CD1c-positive myeloid dendritic cell (primary cell): ENCODE measurements at regions not wholly inside any gene's neighbourhood (a gene's known extent, or its start where the extent isn't known, plus 50 kb on each side); places are given as distances from the start of the nearest gene placed in this dataset.
"Not testable (repeated sequence)": the region's sequence is repeated elsewhere in the genome, so short reads cannot be mapped to it uniquely, and the experiment has no call there.

Source experiments
- DNase-seq: peaks from one replicate; pipeline ENCODE4 v3.0.0-alpha.2; 2016; ENCODE audit errors: extremely low spot score

DNA sequence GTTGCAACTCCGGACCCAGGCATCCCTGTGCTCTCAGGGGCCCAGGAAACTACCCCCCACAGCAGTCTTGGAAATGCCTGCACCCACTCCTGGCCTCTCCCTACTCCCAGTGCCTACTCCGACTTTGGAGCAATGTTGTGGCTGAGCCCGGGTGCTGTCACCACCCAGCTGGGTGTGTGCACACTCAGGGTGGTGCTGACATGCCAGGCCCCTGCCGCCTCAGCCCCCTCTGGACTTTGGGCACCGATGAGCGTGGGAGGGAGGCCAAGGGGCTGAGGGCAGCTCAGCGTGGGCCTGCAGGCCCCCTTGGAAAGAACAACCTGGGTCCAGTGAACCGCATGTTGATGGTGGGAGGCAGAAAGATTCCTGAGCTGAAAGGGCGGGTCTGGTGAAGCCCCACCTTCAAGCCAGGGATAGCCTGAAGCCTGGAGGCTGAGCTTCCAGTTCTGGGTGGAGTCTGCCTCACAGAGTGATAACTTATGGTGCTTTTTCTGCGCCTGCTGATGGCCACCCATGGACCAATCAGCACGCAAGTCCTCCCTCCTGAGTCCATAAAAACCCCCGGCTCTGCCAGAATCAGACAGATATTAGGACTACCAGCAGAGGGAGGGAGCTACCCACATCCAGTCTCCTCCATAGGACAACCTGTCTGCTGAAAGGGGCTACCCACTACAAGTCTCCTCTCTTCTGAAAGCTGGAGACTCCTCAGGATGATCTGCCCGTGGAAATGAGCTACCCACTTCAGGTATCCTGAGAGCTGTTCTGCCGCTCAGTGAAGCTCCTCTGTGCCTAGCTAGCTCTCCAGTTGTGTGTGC, 380.4 kb upstream of the SORCS1 start:
- no peak for DNase-seq

DNA sequence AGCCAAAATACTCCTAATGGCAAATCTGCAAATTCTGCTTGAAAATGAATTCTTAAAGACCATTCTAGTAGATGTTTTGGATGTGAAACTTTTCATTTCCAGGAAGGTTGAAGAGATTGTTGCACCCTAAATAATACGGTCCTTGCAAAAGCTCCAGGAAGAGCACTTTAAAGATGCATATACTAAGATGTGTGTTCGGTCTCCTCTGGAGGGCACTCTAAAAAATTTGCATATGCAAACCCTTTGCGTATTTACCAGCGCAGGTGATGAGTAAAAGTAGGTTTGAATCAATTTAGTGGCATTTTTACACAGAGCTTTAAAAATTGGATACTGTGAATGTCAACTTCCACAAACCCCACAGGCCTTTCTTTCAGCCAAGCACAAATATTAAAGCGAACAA, 378.1 kb upstream of the SORCS1 start:
- no peak for DNase-seq

DNA sequence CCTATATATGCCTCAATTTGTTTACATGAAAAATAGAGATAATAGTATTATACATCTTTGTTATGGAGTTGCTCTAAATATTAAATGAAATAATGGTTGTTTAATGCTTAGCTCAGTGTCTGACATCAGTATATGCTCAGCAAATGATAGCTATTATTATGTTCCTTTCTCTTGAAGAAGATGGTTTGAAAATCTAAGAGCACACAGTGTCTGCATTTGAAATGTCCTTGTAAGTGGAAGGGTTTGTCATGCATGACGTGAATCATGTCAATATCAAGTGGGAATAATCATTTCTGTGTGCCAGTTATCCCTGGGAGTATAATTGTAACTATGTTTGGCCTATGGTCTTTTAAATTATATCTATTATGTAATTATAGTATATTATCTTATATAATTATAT, 377.5 kb upstream of the SORCS1 start:
- no peak for DNase-seq

DNA sequence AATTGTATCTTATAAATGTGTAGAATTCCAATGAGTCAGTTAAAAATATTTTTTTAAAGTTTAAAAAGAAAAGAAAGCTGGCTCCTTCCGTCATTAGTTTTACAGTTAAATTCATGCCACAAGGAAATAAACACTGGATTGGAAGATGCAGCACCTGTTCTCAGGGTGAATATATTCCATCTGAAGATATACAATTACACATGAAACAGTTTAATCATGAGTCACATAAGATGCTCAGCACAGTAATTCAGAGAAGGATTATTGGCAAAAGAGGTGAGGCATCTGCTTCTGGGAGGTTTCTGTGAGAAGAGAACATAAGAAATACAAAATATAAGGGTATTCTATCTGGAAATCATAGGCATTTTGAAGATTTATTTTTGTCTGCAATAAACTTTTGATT, 376.5 kb upstream of the SORCS1 start:
- no peak for DNase-seq

- DNase-seq = no peak
Observed at GRCh38 chr10:107529350-107529749, 364.8 kb upstream of the SORCS1 start.

GRCh38 chr10:107520348-107520747, 355.8 kb upstream of the SORCS1 start:
- no peak for DNase-seq

GRCh38 chr10:107517811-107518210, 353.3 kb upstream of the SORCS1 start:
- DNase-seq = no peak

GRCh38 chr10:107516349-107516748, 351.8 kb upstream of the SORCS1 start:
- DNase-seq = no peak

DNA sequence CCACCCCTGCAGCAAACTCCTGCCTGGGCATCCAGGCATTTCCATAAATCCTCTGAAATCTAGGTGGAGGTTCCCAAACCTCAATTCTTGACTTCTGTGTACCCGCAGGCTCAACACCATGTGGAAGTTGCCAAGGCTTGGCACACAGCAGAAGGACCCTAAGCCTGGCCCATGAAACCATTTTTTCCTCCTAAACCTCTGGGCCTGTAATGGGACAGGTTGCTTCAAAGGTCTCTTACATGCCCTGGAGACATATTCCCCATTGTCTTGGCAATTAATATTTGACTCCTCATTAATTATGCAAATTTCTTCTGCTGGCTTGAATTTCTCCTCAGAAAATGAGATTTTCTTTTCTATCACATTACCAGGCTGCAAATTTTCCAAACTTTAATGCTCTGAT, 339.5 kb upstream of the SORCS1 start:
- DNase-seq = not testable (repeated sequence)

- DNase-seq = no peak
Observed at GRCh38 chr10:107502229-107502985, 337.9 kb upstream of the SORCS1 start.

DNA sequence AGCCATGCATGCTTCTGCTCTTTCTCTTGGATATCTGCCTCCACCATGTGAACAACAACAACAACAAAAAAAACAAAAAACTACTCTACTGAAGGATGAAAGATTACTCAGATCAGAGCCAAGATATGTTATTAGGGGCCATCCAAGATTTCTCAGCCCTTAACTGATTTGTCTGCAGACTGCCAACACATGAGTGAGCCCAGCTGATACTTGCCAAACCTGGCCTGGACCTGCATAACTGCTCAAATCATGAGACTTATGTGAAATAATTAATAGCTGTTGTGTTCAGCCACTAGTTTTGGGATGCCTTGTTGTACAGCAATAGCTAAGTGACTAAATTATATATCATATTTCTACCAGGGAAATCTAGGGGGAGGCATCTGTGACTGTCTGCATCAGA, 334.5 kb upstream of the SORCS1 start:
- no peak for DNase-seq

DNA sequence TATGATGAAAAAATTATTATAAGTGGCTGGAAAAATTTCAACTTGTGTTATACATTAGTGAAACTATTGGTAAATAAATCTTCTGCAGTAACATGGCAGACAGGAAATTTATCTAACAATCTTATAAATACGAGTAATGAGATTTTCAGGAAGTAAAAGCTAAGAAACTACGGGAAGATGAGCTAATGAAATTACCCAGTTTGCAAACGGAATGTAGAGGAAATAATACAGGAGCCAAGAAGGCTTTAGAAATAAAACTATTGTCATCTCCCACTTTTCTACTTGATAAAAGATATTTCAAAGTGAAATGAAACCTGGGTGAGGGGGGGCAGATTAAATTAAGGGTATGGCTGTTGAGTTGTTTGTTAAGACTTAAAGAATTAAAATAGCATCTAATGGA, 332.5 kb upstream of the SORCS1 start:
- DNase-seq = no peak

DNA sequence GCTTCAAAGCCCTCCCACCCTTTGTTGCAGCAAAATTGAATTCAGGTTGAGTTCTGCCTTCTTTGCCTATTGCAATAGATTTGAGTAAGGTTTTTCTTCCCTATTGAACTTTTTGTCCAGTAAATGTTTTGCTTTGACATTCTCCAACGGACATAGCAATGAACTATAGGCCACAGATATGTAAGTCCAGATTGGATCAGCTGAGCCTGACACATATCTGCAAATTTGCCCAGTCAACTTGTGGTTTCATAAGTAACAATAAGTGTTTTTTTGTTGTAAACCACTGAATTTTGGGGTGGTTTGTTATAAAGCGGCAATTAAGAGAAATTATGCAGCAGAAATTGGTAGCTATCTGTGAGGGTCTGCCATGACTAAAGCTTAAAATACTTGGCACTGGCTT, 332.1 kb upstream of the SORCS1 start:
- no peak for DNase-seq

GRCh38 chr10:107492389-107492788, 327.9 kb upstream of the SORCS1 start:
- DNase-seq = peak; percentile 2

GRCh38 chr10:107490389-107490788, 325.9 kb upstream of the SORCS1 start:
- no peak for DNase-seq

DNA sequence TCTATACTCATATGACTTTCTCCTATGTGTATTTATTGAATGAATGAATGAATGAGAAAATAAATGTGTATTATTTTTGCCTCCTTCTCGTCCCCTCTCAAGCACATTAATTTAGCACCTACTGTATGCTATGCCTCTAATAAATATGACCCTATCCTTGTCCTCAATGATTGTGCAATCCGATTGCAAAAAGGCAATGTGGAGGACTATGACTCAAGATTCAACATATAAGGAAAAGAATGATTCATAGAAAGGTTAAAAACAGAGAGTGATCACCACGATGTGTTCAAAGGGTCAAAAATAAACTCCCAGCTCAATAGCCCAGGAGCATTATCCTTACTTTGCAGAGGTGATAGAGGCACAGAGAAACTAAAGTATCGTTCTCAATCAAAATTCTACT, 322.8 kb upstream of the SORCS1 start:
- no peak for DNase-seq

GRCh38 chr10:107485019-107485418, 320.5 kb upstream of the SORCS1 start:
- DNase-seq = no peak

- no peak for DNase-seq
Observed at GRCh38 chr10:107481881-107482280, 317.4 kb upstream of the SORCS1 start.

- DNase-seq = no peak
Observed at GRCh38 chr10:107481224-107481623, 316.7 kb upstream of the SORCS1 start.

DNA sequence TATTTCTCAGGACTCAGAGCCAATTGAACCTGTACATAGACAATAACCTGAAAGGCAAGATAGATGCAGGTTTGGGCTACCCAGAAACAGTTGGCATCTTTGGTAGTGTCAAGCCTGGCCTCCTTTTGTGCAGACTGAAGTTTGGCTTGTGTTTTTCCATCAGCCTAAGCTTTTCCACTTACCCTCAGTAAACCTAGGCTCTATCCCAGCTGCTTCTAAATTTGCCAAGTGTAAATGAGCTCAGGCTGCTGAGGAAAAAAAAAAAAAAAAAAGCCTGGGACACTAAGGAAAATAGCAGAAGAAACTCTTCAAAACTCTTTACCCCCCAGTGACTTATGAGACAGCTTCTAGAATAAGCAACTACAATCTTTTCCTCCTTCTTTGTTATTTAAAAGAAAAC, 316.3 kb upstream of the SORCS1 start:
- DNase-seq = no peak

- no peak for DNase-seq
Observed at GRCh38 chr10:107477266-107477665, 312.8 kb upstream of the SORCS1 start.

DNA sequence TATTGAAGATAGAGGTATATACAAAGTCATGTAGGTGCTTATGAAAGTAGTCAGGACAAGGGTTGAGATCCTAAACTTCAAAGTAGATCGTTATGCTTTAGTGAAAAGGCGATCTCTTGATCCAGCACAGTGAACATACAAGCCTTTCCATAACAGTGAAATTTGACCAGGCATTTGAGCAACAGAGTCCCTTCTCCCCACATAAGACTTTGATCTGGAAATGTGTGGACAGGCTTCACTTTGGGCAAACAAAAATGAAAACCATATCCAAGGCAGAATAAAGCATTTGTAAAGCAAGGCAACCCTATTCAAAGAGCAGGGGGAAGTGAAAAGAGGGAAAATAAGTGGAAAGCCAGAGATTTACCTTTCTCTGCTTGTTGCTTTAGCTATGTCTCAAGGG, 311.9 kb upstream of the SORCS1 start:
- DNase-seq = no peak

- DNase-seq = no peak
Observed at GRCh38 chr10:107474650-107475049, 310.1 kb upstream of the SORCS1 start.
